ENCODE measurements at regions not wholly inside any gene's neighbourhood (a gene's known extent, or its start where the extent isn't known, plus 50 kb on each side); places are given as distances from the start of the nearest gene placed in this dataset.

GRCh38 chr3:126287536-126288241 is 69.5 kb downstream of the KLF15 start:
- ChIA-PET POLR2A (no interaction called here), CTCF (interaction anchor here (0.6 kb wide), 1 partner anchor 919 kb away, joined by 3 read pairs; no protein-coding TSS in a partner anchor)
- Mint-ChIP-seq H3K27ac (ENCODE audit: unreplicated experiment) (no peak overlapping the region), H3K4me1 (ENCODE audit: low read depth, unreplicated experiment) (peaks cover 24% of the 10 kb centered on the region), H3K36me3 (ENCODE audit: insufficient read depth, unreplicated experiment) (peaks cover 4% of the 10 kb centered on the region), H3K4me3 (ENCODE audit: unreplicated experiment) (peak overlapping the region; percentile 35), H3K27me3 (ENCODE audit: insufficient read depth, unreplicated experiment) (no peaks in the 10 kb centered on the region), H3K9me3 (ENCODE audit: unreplicated experiment) (no peaks in the 10 kb centered on the region)
- BruUV-seq (replicated peaks), result no TSS peak
- no peak for DNase-seq
- intact Hi-C loops (cut with micrococcal nuclease; ENCODE audit: unreplicated experiment), result no loop called here
- Histone ChIP-seq H3K27me3 (replicated peaks; ENCODE audit: control insufficient read depth, insufficient read depth, low read length) (no peaks in the 10 kb centered on the region), H3K36me3 (ENCODE audit: control insufficient read depth, insufficient read depth, low read length) (no peaks in the 10 kb centered on the region), H3K4me1 (peaks cover 34% of the 10 kb centered on the region), H3K4me3 (ENCODE audit: low read depth, low read length) (no peak overlapping the region), H3K9me3 (0 out of 2 replicates have a peak, but pooled peaks cover 3% of the 10 kb centered on the region)
- no peak for TF ChIP-seq CTCF (IDR thresholded peaks at IDR 0.05; ENCODE audit: insufficient read depth in 1 of 2, low read depth in 1 of 2, low read length in 1 of 2, severe bottlenecking in 1 of 2, unreplicated experiment in 1 of 2)

GRCh38 chr3:126287171-126287535 is 70.1 kb downstream of the KLF15 start:
- no peaks in the 10 kb centered on the region for H3K36me3 ChIP-seq (ENCODE audit: control insufficient read depth, insufficient read depth, low read length)
- Mint-ChIP-seq H3K9me3 (ENCODE audit: unreplicated experiment) (no peaks in the 10 kb centered on the region), H3K4me1 (ENCODE audit: low read depth, unreplicated experiment) (peaks cover 19% of the 10 kb centered on the region), H3K27me3 (ENCODE audit: insufficient read depth, unreplicated experiment) (no peaks in the 10 kb centered on the region), H3K27ac (ENCODE audit: unreplicated experiment) (no peak overlapping the region), H3K4me3 (ENCODE audit: unreplicated experiment) (peak overlapping the region; percentile 35), H3K36me3 (ENCODE audit: insufficient read depth, unreplicated experiment) (peaks cover 4% of the 10 kb centered on the region)
- intact Hi-C loops (cut with micrococcal nuclease; ENCODE audit: unreplicated experiment), result no loop called here
- ChIA-PET CTCF (interaction anchor here (0.6 kb wide), 1 partner anchor 919 kb away, joined by 3 read pairs; no protein-coding TSS in a partner anchor), POLR2A (no interaction called here)
- no peak overlapping the region for H3K4me3 ChIP-seq (ENCODE audit: low read depth, low read length)
- BruUV-seq (replicated peaks), result no TSS peak
- H3K27me3 ChIP-seq (replicated peaks; ENCODE audit: control insufficient read depth, insufficient read depth, low read length), result no peaks in the 10 kb centered on the region
- H3K4me1 ChIP-seq, result peaks cover 34% of the 10 kb centered on the region
- no peak for DNase-seq
- TF ChIP-seq CTCF (IDR thresholded peaks at IDR 0.05; ENCODE audit: insufficient read depth in 1 of 2, low read depth in 1 of 2, low read length in 1 of 2, severe bottlenecking in 1 of 2, unreplicated experiment in 1 of 2), result no peak
- H3K9me3 ChIP-seq, result 0 out of 2 replicates have a peak, but pooled peaks cover 3% of the 10 kb centered on the region

DNA sequence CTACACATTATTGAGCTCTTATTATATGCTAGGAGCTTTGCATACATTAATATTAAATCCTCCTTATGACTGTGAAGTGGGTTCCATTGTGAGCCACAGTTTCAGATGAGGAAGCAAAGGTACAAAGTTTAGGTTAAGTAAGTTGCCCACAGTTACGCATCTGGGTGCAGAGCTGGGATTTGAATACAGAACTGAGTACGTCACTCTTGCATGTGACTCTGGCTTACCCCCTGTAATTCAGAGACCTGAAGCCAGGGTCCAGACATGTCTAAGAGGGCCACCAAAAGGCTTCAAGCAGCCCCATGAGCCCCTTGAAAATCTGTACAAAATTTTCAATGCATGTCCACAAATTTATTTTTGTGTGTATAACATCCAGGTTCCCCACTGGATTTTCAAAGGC is 71.8 kb downstream of the KLF15 start:
- intact Hi-C loops (cut with micrococcal nuclease; ENCODE audit: unreplicated experiment), result no loop called here
- no peak overlapping the region for H3K4me3 Mint-ChIP-seq (ENCODE audit: unreplicated experiment)
- DNase-seq, result no peak
- no peak for TF ChIP-seq CTCF (IDR thresholded peaks at IDR 0.05; ENCODE audit: insufficient read depth in 1 of 2, low read depth in 1 of 2, low read length in 1 of 2, severe bottlenecking in 1 of 2, unreplicated experiment in 1 of 2)
- no peak overlapping the region for H3K4me3 ChIP-seq (ENCODE audit: low read depth, low read length)
- H3K36me3 ChIP-seq (ENCODE audit: control insufficient read depth, insufficient read depth, low read length), result no peaks in the 10 kb centered on the region
- no peak overlapping the region for H3K27ac Mint-ChIP-seq (ENCODE audit: unreplicated experiment)
- H3K9me3 ChIP-seq, result 0 out of 2 replicates have a peak, but pooled peaks cover 9% of the 10 kb centered on the region
- no peaks in the 10 kb centered on the region for H3K36me3 Mint-ChIP-seq (ENCODE audit: insufficient read depth, unreplicated experiment)
- peaks cover 15% of the 10 kb centered on the region for H3K4me1 Mint-ChIP-seq (ENCODE audit: low read depth, unreplicated experiment)
- ChIA-PET CTCF (no interaction called here), POLR2A (no interaction called here)
- peaks cover 32% of the 10 kb centered on the region for H3K4me1 ChIP-seq
- H3K27me3 Mint-ChIP-seq (ENCODE audit: insufficient read depth, unreplicated experiment), result no peaks in the 10 kb centered on the region
- H3K9me3 Mint-ChIP-seq (ENCODE audit: unreplicated experiment), result no peaks in the 10 kb centered on the region
- BruUV-seq (replicated peaks), result no TSS peak
- no peaks in the 10 kb centered on the region for H3K27me3 ChIP-seq (replicated peaks; ENCODE audit: control insufficient read depth, insufficient read depth, low read length)
